ENCODE measurements at regions not wholly inside any gene's neighbourhood (a gene's known extent, or its start where the extent isn't known, plus 50 kb on each side); places are given as distances from the start of the nearest gene placed in this dataset.

GRCh38 chr12:127559349-127560040 is 707.5 kb upstream of the TMEM132C start:
- H3K23me2 ChIP-seq (ENCODE audit: low read depth, low read length): no peaks in the 10 kb centered on the region
- no peaks in the 10 kb centered on the region for H3K79me2 ChIP-seq (ENCODE audit: control insufficient read depth in 1 of 2, insufficient read depth in 2 of 2, low read length in 2 of 2)
- no peak overlapping the region for H2BK15ac ChIP-seq (ENCODE audit: low read length)
- 66% methylated on average over 12 of the region's 12 CpGs; no CpG with 5 or more reads in 1 of the 2 experiments for WGBS, 2 experiments (ENCODE audit: extremely low coverage in 1 of 2, insufficient coverage in 1 of 2, insufficient read length in 1 of 2, insufficient replicate concordance in 2 of 2, low coverage in 1 of 2, low lambda C conversion rate in 2 of 2, missing lambda C conversion rate in 1 of 2)
- H3K4ac ChIP-seq (replicated peaks; ENCODE audit: insufficient read length, low read depth, low read length): no peak overlapping the region
- no peaks in the 10 kb centered on the region for H3K9me3 ChIP-seq (ENCODE audit: insufficient read depth in 2 of 2, low read depth in 1 of 2, low read length in 1 of 2)
- TF ChIP-seq MAX (IDR thresholded peaks at IDR 0.05) (peak; percentile 86), CTCF (IDR thresholded peaks at IDR 0.05; ENCODE audit: control extremely low read depth in 1 of 3, insufficient read depth in 1 of 3, low read depth in 1 of 3, low read length in 3 of 3) (peak; percentile 52 to 77 (median 73)), KDM4A (IDR thresholded peaks at IDR 0.05; ENCODE audit: low read depth, low read length, severe bottlenecking) (no peak), RAD21 (IDR thresholded peaks at IDR 0.05 in 1 of 2, conservative IDR thresholded peaks at IDR 0.05 in 1 of 2; ENCODE audit: low read depth in 2 of 2, low read length in 2 of 2) (peak; percentile 51 to 64), BRCA1 (IDR thresholded peaks at IDR 0.05; ENCODE audit: low read depth, low read length) (no peak), USF2 (IDR thresholded peaks at IDR 0.05; ENCODE audit: low read length) (peak; percentile 58)
- H3K23ac ChIP-seq (ENCODE audit: insufficient read length): no peak overlapping the region
- no peaks in the 10 kb centered on the region for H3K36me3 ChIP-seq (ENCODE audit: control insufficient read depth in 2 of 4, insufficient read depth in 4 of 4, low read length in 3 of 4)
- H4K5ac ChIP-seq (ENCODE audit: insufficient read length, low read depth, low read length): no peak overlapping the region
- H2AFZ ChIP-seq (ENCODE audit: low read length): peak overlapping the region; percentile 91; the same call in 1 of the 2 replicates
- CTCF ChIA-PET (ENCODE audit: partially characterized antibody): interaction anchor here (0.6 to 3.9 kb wide), 20 partner anchors 10 to 773 kb away, joined by 3 to 19 read pairs (median 4); no protein-coding TSS in a partner anchor
- H2BK20ac ChIP-seq (ENCODE audit: low read length): no peak overlapping the region
- no peaks in the 10 kb centered on the region for H3K79me1 ChIP-seq (ENCODE audit: low read depth, low read length)
- no peak overlapping the region for H4K91ac ChIP-seq (replicated peaks; ENCODE audit: insufficient read length, low read length)
- peak; percentile 39 for FAIRE-seq
- no peak overlapping the region for H4K8ac ChIP-seq (ENCODE audit: extremely low read depth, insufficient read depth, low read length)
- H2BK120ac ChIP-seq (replicated peaks; ENCODE audit: low read depth, low read length): no peak overlapping the region
- H3K9ac ChIP-seq (replicated peaks in 1 of 4; ENCODE audit: extremely low read depth in 1 of 4, low read depth in 3 of 4, low read length in 3 of 4): no peak overlapping the region
- H3K56ac ChIP-seq (replicated peaks; ENCODE audit: insufficient read length, low read depth, low read length): no peak overlapping the region
- no peaks in the 10 kb centered on the region for H4K20me1 ChIP-seq (replicated peaks in 1 of 2; ENCODE audit: control insufficient read depth in 1 of 2, insufficient read depth in 2 of 2, low read length in 2 of 2)
- H3K18ac ChIP-seq (ENCODE audit: extremely low read depth, low read length): no peak overlapping the region
- H3K27ac ChIP-seq (ENCODE audit: low read depth, low read length): no peak overlapping the region
- H3K4me2 ChIP-seq (ENCODE audit: insufficient read depth in 1 of 2, low read depth in 2 of 2, low read length in 2 of 2): no peak overlapping the region
- no peak overlapping the region for H3K4me3 ChIP-seq (ENCODE audit: extremely low read depth in 1 of 4, insufficient read depth in 2 of 4, low read depth in 3 of 4, low read length in 4 of 4)
- POLR2A ChIA-PET (ENCODE audit: partially characterized antibody): no interaction called here
- H2AK5ac ChIP-seq (ENCODE audit: low read depth, low read length): no peak overlapping the region
- peak; percentile 39 to 72 for DNase-seq (ENCODE audit: low read depth in 1 of 2, low spot score in 2 of 2)
- no peak overlapping the region for H3K14ac ChIP-seq (ENCODE audit: insufficient read length)
- H2BK12ac ChIP-seq (ENCODE audit: low read depth, low read length): no peak overlapping the region
- no peak overlapping the region for H2BK5ac ChIP-seq (ENCODE audit: low read depth, low read length)
- no peaks in the 10 kb centered on the region for H3K27me3 ChIP-seq (replicated peaks in 1 of 4; ENCODE audit: control insufficient read depth in 3 of 4, extremely low read depth in 1 of 4, insufficient read depth in 3 of 4, low read length in 3 of 4)
- peaks cover 0 to 3% (median 0%) of the 10 kb centered on the region in 4 experiments; a peak in 1 of 7 replicates for H3K4me1 ChIP-seq (replicated peaks in 1 of 4; ENCODE audit: control insufficient read depth in 3 of 4, insufficient read depth in 4 of 4, low read length in 3 of 4)
